Ishikawa (cell line): ENCODE measurements at regions not wholly inside any gene's neighbourhood (a gene's known extent, or its start where the extent isn't known, plus 50 kb on each side); places are given as distances from the start of the nearest gene placed in this dataset.

Source experiments
- CEBPB ChIP-seq: IDR thresholded peaks from 2 replicates; pipeline ENCODE4 v1.6.1; 2012
- CREB1 ChIP-seq: IDR thresholded peaks from 2 replicates; pipeline ENCODE4 v1.6.1; 2012; ENCODE audit warnings: low read depth
- EGR1 ChIP-seq: IDR thresholded peaks from 2 replicates; pipeline ENCODE4 v1.6.1; 2012
- EP300 ChIP-seq: IDR thresholded peaks from 2 replicates; pipeline ENCODE4 v1.6.1; 2012; ENCODE audit warnings: borderline replicate concordance
- FOXM1 ChIP-seq: IDR thresholded peaks from 2 replicates; pipeline ENCODE4 v1.6.1; 2012; ENCODE audit warnings: low read depth, borderline replicate concordance
- MAX ChIP-seq: IDR thresholded peaks from 2 replicates; pipeline ENCODE4 v1.6.1; 2012
- NFIC ChIP-seq: IDR thresholded peaks from 2 replicates; pipeline ENCODE4 v1.6.1; 2012
- RAD21 ChIP-seq: IDR thresholded peaks from 2 replicates; pipeline ENCODE4 v1.6.1; 2012; ENCODE audit warnings: low read depth
- REST ChIP-seq: IDR thresholded peaks from 2 replicates; pipeline ENCODE4 v1.6.1; 2012; ENCODE audit warnings: low read depth, mild to moderate bottlenecking
- TAF1 ChIP-seq: IDR thresholded peaks from 2 replicates; pipeline ENCODE4 v1.6.1; 2012; ENCODE audit warnings: low read depth, mild to moderate bottlenecking
- TCF12 ChIP-seq: IDR thresholded peaks from 2 replicates; pipeline ENCODE4 v1.6.1; 2012; ENCODE audit warnings: low read depth
- TEAD4 ChIP-seq: IDR thresholded peaks from 2 replicates; pipeline ENCODE4 v1.6.1; 2012
- USF1 ChIP-seq: IDR thresholded peaks from 2 replicates; pipeline ENCODE4 v1.6.1; 2012
- YY1 ChIP-seq: IDR thresholded peaks from 2 replicates; pipeline ENCODE4 v1.6.1; 2012; ENCODE audit warnings: low read depth
- ZBTB7A ChIP-seq: IDR thresholded peaks from 2 replicates; pipeline ENCODE4 v1.6.1; 2012; ENCODE audit warnings: low read depth

DNA sequence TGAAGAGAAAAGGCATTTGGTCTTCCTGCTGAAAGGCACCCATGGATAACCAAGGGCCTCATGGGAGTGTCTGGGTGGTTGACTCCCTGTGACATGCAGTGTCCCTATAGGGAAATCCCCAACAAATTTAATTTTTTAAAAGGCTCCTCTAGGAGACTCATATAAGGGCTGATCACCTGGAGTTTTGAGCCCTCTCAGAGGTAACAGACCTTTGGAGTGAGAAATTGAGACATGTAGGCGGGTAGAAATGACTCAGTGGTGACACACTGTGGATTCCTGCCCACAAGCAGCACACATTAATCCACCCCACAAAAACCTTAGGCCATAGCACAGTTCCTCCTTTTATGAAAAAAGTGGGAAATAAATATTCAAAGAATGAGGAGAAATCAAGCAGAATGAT, 557.0 kb upstream of the CNTNAP5 start:
- TF ChIP-seq CEBPB: no peak
- TF ChIP-seq EP300: no peak
- no peak for TF ChIP-seq CREB1
- no peak for TF ChIP-seq RAD21
- TF ChIP-seq EGR1: no peak
- TF ChIP-seq NFIC: no peak
- TF ChIP-seq ZBTB7A: no peak
- TF ChIP-seq USF1: no peak
- no peak for TF ChIP-seq TAF1
- TF ChIP-seq FOXM1: no peak

GRCh38 chr2:123481406-123481805, 543.7 kb upstream of the CNTNAP5 start:
- TF ChIP-seq NFIC (no peak), MAX (no peak), ZBTB7A (no peak), CREB1 (no peak), EGR1 (no peak), TCF12 (no peak), YY1 (no peak), TEAD4 (no peak), RAD21 (no peak), USF1 (no peak), EP300 (no peak), TAF1 (no peak), REST (no peak), FOXM1 (no peak), CEBPB (no peak)

- TF ChIP-seq TCF12: no peak
- TF ChIP-seq EP300: no peak
- no peak for TF ChIP-seq CREB1
These were observed 540.0 kb upstream of the CNTNAP5 start for GRCh38 chr2:123485056-123485455.

DNA sequence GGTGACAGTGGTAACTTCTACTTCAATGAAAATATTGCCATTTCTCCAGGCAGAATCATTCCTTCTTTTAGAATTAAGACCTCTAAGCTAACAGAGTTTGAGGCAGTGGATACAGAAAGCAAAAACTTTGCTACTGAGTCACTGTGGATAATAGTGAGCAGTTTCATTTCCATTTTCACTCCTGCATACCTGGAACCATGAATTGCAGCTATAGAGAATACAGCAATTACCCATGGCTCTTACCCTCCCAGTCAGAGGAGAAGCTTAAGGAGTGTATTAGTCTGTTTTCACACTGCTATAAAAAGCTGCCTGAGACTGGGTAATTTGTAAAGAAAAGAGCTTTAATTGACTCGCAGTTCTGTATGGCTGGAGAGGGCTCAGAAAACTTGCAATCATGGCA, 531.4 kb upstream of the CNTNAP5 start:
- TF ChIP-seq YY1: no peak
- no peak for TF ChIP-seq RAD21
- no peak for TF ChIP-seq USF1
- no peak for TF ChIP-seq TEAD4
- TF ChIP-seq EGR1: no peak

DNA sequence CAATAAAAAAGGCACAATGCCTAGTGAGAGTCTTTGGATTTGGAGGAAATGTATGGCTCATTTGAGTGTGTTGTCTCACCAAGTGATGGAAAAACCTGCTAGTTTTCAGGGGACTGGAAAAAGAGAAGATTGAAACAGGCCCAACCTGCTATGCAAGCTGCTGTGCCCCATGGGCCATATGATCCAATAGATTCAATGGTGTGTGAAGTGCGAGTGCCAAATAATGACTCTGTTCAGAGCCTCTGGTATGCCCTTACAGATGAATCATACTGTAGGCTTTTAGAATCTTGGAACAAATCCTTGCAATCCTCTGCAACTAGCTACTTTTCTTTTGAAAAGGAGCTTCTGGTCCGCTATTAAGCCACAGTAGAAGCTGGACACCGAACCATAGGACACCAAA, 529.8 kb upstream of the CNTNAP5 start:
- TF ChIP-seq EP300: no peak; the same call in 1 of the 2 replicates
- TF ChIP-seq USF1: 0 out of 2 replicates have a peak, but pooled peaks have one; percentile 9

- TF ChIP-seq TCF12: no peak
- no peak for TF ChIP-seq TEAD4
- TF ChIP-seq MAX: no peak
These were observed 524.7 kb upstream of the CNTNAP5 start for GRCh38 chr2:123500346-123500745.

DNA sequence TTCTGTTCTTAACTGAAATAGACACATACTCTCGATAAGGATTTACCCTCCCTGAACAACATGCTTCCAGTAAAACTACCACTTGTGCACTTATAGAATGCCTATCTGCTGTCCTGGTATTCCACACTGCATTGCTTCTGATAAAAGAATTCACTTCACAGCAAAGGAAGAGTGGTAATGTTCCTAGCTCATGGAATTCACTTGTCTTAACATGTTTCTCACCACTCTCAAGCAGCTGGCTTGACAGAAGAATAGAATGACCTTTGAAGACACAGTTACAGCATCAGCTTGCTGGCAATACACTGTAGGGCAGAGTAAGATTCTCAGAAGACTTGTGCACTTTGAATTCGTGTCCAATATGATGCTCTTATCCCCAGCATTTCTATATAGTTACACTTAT, 524.1 kb upstream of the CNTNAP5 start:
- TF ChIP-seq CEBPB (no peak), REST (no peak), EGR1 (no peak), TCF12 (no peak), TAF1 (no peak), FOXM1 (no peak), RAD21 (no peak), TEAD4 (no peak), USF1 (no peak), YY1 (no peak), MAX (no peak), EP300 (no peak), NFIC (no peak), ZBTB7A (no peak), CREB1 (no peak)
